BJ (cell line): ENCODE measurements at regions not wholly inside any gene's neighbourhood (a gene's known extent, or its start where the extent isn't known, plus 50 kb on each side); places are given as distances from the start of the nearest gene placed in this dataset.

Experiments used
- CTCF ChIA-PET: fragments of 350-600 bp; formaldehyde crosslinking; extraction: SDS; loops from one replicate; lab custom pipeline; 2021; ENCODE audit warnings: antibody characterized with exemption, inconsistent platforms; lab: Yijun Ruan, JAX
- POLR2A ChIA-PET: fragments of 300-600 bp; sonication (Branson Sonifier 250); formaldehyde crosslinking; extraction: SDS; loops from one replicate; lab custom pipeline; 2021; ENCODE audit warnings: antibody characterized with exemption; lab: Charles Lee
- DNase-seq: peaks from one replicate; pipeline ENCODE4 v3.0.0-alpha.2; 2011; ENCODE audit warnings: low read depth
- H3K27me3 ChIP-seq: 2 replicates; pipeline ENCODE4 v1.6.0; 2011; ENCODE audit warnings: low read length; ENCODE audit not compliant: control insufficient read depth, insufficient read depth
- H3K36me3 ChIP-seq: 2 replicates; pipeline ENCODE4 v1.5.1; 2011; ENCODE audit warnings: low read length; ENCODE audit not compliant: control insufficient read depth, insufficient read depth
- H3K4me3 ChIP-seq: 2 replicates; pipeline ENCODE4 v1.5.1; 2011; ENCODE audit warnings: low read depth, mild to moderate bottlenecking, control low read depth, low read length
- CTCF ChIP-seq: IDR thresholded peaks from 2 replicates; pipeline ENCODE4 v1.5.1; 2011; ENCODE audit warnings: low read depth, mild to moderate bottlenecking, control low read depth, inconsistent platforms, low read length, moderate library complexity; ENCODE audit not compliant: insufficient read depth

GRCh38 chr6:91376686-91377085, 789.8 kb upstream of the MAP3K7 start:
- ChIA-PET CTCF (no interaction called here), POLR2A (no interaction called here)
- TF ChIP-seq CTCF: no peak
- H3K36me3 ChIP-seq: no peaks in the 10 kb centered on the region
- H3K27me3 ChIP-seq: no peaks in the 10 kb centered on the region
- no peak overlapping the region for H3K4me3 ChIP-seq
- no peak for DNase-seq

- TF ChIP-seq CTCF: no peak
- no peak for DNase-seq
- POLR2A ChIA-PET: no interaction called here
- Histone ChIP-seq H3K4me3 (no peak overlapping the region), H3K36me3 (no peaks in the 10 kb centered on the region), H3K27me3 (no peaks in the 10 kb centered on the region)
- CTCF ChIA-PET: interaction anchor here (2.1 kb wide), 1 partner anchor 15 kb away, joined by 6 read pairs; no protein-coding TSS in a partner anchor
These were observed 779.9 kb upstream of the MAP3K7 start for GRCh38 chr6:91366781-91367180.

- Histone ChIP-seq H3K27me3 (no peaks in the 10 kb centered on the region), H3K36me3 (no peaks in the 10 kb centered on the region), H3K4me3 (no peak overlapping the region)
- no peak for TF ChIP-seq CTCF
- CTCF ChIA-PET: no interaction called here
- no peak for DNase-seq
- POLR2A ChIA-PET: no interaction called here
These were observed 772.1 kb upstream of the MAP3K7 start for GRCh38 chr6:91358986-91359385.

GRCh38 chr6:91352878-91353277, 766.0 kb upstream of the MAP3K7 start:
- CTCF ChIA-PET: no interaction called here
- TF ChIP-seq CTCF: no peak
- Histone ChIP-seq H3K27me3 (no peaks in the 10 kb centered on the region), H3K4me3 (no peak overlapping the region), H3K36me3 (no peaks in the 10 kb centered on the region)
- POLR2A ChIA-PET: no interaction called here
- no peak for DNase-seq

- no peak for DNase-seq
- TF ChIP-seq CTCF: no peak
- Histone ChIP-seq H3K27me3 (no peaks in the 10 kb centered on the region), H3K4me3 (no peak overlapping the region), H3K36me3 (no peaks in the 10 kb centered on the region)
- CTCF ChIA-PET: no interaction called here
- POLR2A ChIA-PET: no interaction called here
These were observed 765.4 kb upstream of the MAP3K7 start for GRCh38 chr6:91352321-91352720.
